CD4-positive, alpha-beta T cell treated with Interferon alpha-2 for 1 hour (primary cell): ENCODE measurements at regions not wholly inside any gene's neighbourhood (a gene's known extent, or its start where the extent isn't known, plus 50 kb on each side); places are given as distances from the start of the nearest gene placed in this dataset.

Experiments
- DNase-seq, 2 donors: peaks; one replicate each; pipeline ENCODE4 v3.0.0-alpha.2; 2020 to 2022

- no peak for DNase-seq
These were observed 67.0 kb upstream of the FAM9A start for GRCh38 chrX:8868070-8868773.

GRCh38 chrX:8867406-8867805, 66.2 kb upstream of the FAM9A start:
- no peak for DNase-seq

- DNase-seq, result no peak
These were observed 63.0 kb upstream of the FAM9A start for GRCh38 chrX:8864161-8864560.

GRCh38 chrX:8861908-8862307, 60.7 kb upstream of the FAM9A start:
- DNase-seq, result no peak

- no peak for DNase-seq
These were observed 50.2 kb upstream of the FAM9A start for GRCh38 chrX:8851231-8851886.
